ENCODE measurements at regions not wholly inside any gene's neighbourhood (a gene's known extent, or its start where the extent isn't known, plus 50 kb on each side); places are given as distances from the start of the nearest gene placed in this dataset.
"Not testable (repeated sequence)": the region's sequence is repeated elsewhere in the genome, so short reads cannot be mapped to it uniquely, and the experiment has no call there.

- not testable (repeated sequence) for TF ChIP-seq CTCF (IDR thresholded peaks at IDR 0.05; ENCODE audit: low read depth, low read length); POLR2A (IDR thresholded peaks at IDR 0.05; ENCODE audit: extremely low read depth, insufficient read length); MYC (IDR thresholded peaks at IDR 0.05; ENCODE audit: low read depth, low read length)
- TF ChIP-seq, protein P1, sequence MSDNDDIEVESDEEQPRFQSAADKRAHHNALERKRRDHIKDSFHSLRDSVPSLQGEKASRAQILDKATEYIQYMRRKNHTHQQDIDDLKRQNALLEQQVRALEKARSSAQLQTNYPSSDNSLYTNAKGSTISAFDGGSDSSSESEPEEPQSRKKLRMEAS (IDR thresholded peaks at IDR 0.05; ENCODE audit: low read depth, low read length), result not testable (repeated sequence)
Measured at GRCh38 chr11:55459871-55460270, 92.1 kb downstream of the OR4A15 start.
